ENCODE measurements at regions not wholly inside any gene's neighbourhood (a gene's known extent, or its start where the extent isn't known, plus 50 kb on each side); places are given as distances from the start of the nearest gene placed in this dataset.

GRCh38 chr12:73906757-73907156 is 630.9 kb upstream of the ATXN7L3B start:
- TF ChIP-seq CTCF (IDR thresholded peaks at IDR 0.05; ENCODE audit: low read depth, low read length) (no peak), POLR2A (IDR thresholded peaks at IDR 0.05; ENCODE audit: extremely low read depth, insufficient read length) (no peak)
